B cell (primary cell): ENCODE measurements at regions not wholly inside any gene's neighbourhood (a gene's known extent, or its start where the extent isn't known, plus 50 kb on each side); places are given as distances from the start of the nearest gene placed in this dataset.

Experiments
- ATAC-seq: fragments of 200-7000 bp; cut with Tn5 transposase; one replicate; pipeline ENCODE4 v1.10.0; 2021; ENCODE audit warnings: low read depth, mild to moderate bottlenecking, moderate number of reproducible peaks, moderate library complexity
- CTCF ChIA-PET: fragments of 350-600 bp; sonication (Branson Sonifier 250); formaldehyde crosslinking; loops from one replicate; lab custom pipeline; 2021; ENCODE audit warnings: antibody characterized with exemption, inconsistent platforms; lab: Charles Lee
- POLR2A ChIA-PET: fragments of 350-600 bp; sonication (Branson Sonifier 250); formaldehyde crosslinking; loops from one replicate; lab custom pipeline; 2021; ENCODE audit warnings: antibody characterized with exemption; lab: Charles Lee
- DNase-seq: peaks from one replicate; pipeline ENCODE4 v3.0.0; 2013
- H2AFZ ChIP-seq: 2 replicates; pipeline ENCODE4 v1.6.1; 2012; ENCODE audit warnings: mild to moderate bottlenecking, low read depth, low read length; ENCODE audit not compliant: insufficient read depth, poor library complexity, severe bottlenecking
- H3K27ac ChIP-seq, 2 donors: 1 replicate in 1 of 2; 2 replicates in 1 of 2; pipeline ENCODE4 v1.5.1; 2012 to 2013; ENCODE audit warnings: low read length in 2 of 2, mild to moderate bottlenecking in 2 of 2, moderate library complexity in 1 of 2
- H3K27me3 ChIP-seq, 4 experiments: fragments of 200-600 bp in 1 of 4; sonication (generic) in 1 of 4; replicated peaks in 1 of 4; 1 replicate in 2 of 4; 2 replicates in 2 of 4; pipeline versions ENCODE4 v1.6.1 to v1.7.0; 2013 to 2016; ENCODE audit warnings: low read length in 3 of 4, mild to moderate bottlenecking in 2 of 4, mixed read lengths in 1 of 4, moderate library complexity in 1 of 4; ENCODE audit not compliant: insufficient read depth in 4 of 4, control insufficient read depth in 3 of 4; ENCODE audit errors: control extremely low read depth in 1 of 4
- H3K36me3 ChIP-seq, 2 experiments: replicated peaks in 1 of 2; 1 replicate in 1 of 2; 2 replicates in 1 of 2; pipeline versions ENCODE4 v1.6.1 to v1.7.1; 2013; ENCODE audit warnings: low read length in 1 of 2; ENCODE audit not compliant: insufficient read depth in 2 of 2, control insufficient read depth in 1 of 2; ENCODE audit errors: control extremely low read depth in 1 of 2, extremely low read depth in 1 of 2
- H3K4me1 ChIP-seq, 2 donors: fragments of 200-600 bp in 1 of 2; sonication (generic) in 1 of 2; 1 replicate in 1 of 2; 2 replicates in 1 of 2; pipeline versions ENCODE4 v1.5.1 to v1.6.1; 2013 to 2017; ENCODE audit warnings: low read length in 2 of 2; ENCODE audit not compliant: control insufficient read depth in 2 of 2, insufficient read depth in 2 of 2
- H3K4me2 ChIP-seq: replicated peaks from 2 replicates; pipeline ENCODE3; 2012; ENCODE audit warnings: mild to moderate bottlenecking, low read depth, low read length; ENCODE audit not compliant: poor library complexity, severe bottlenecking
- H3K4me3 ChIP-seq, 5 experiments: fragments of 200-600 bp in 1 of 5; sonication (generic) in 1 of 5; 1 replicate in 3 of 5; 2 replicates in 2 of 5; pipeline versions ENCODE4 v1.5.1 to v1.7.0; 2011 to 2016; ENCODE audit warnings: low read length in 4 of 5, mild to moderate bottlenecking in 4 of 5, low read depth in 2 of 5, control low read depth in 1 of 5, moderate library complexity in 1 of 5; ENCODE audit not compliant: insufficient read depth in 1 of 5; ENCODE audit errors: control extremely low read depth in 1 of 5, extremely low read depth in 1 of 5
- H3K79me2 ChIP-seq: fragments of 200-600 bp; sonication (generic); one replicate; pipeline ENCODE4 v1.6.0; 2016; ENCODE audit warnings: low read length; ENCODE audit not compliant: control insufficient read depth, insufficient read depth
- H3K9ac ChIP-seq: fragments of 200-600 bp; sonication (generic); 2 replicates; pipeline ENCODE4 v1.6.1; 2017; ENCODE audit warnings: mild to moderate bottlenecking, low read length, moderate library complexity
- H3K9me3 ChIP-seq, 3 donors: one replicate each; pipeline versions ENCODE4 v1.6.1 to v1.7.1; 2013; ENCODE audit warnings: low read length in 2 of 3; ENCODE audit not compliant: control insufficient read depth in 2 of 3, insufficient read depth in 1 of 3; ENCODE audit errors: control extremely low read depth in 1 of 3
- H4K20me1 ChIP-seq: 2 replicates; pipeline ENCODE4 v1.6.0; 2012; ENCODE audit warnings: mild to moderate bottlenecking, low read length; ENCODE audit not compliant: insufficient read depth, control insufficient read depth, poor library complexity, severe bottlenecking
- H3K27ac Mint-ChIP-seq: one replicate; pipeline ENCODE4 v1.8.0; 2021; ENCODE audit warnings: mixed read lengths
- H3K27me3 Mint-ChIP-seq: one replicate; pipeline ENCODE4 v1.8.0; 2021; ENCODE audit warnings: mixed read lengths
- H3K4me1 Mint-ChIP-seq: one replicate; pipeline ENCODE4 v1.8.0; 2021; ENCODE audit warnings: mixed read lengths
- H3K4me3 Mint-ChIP-seq: one replicate; pipeline ENCODE4 v1.8.0; 2021; ENCODE audit warnings: mixed read lengths
- H3K9me3 Mint-ChIP-seq: one replicate; pipeline ENCODE4 v1.8.0; 2022; ENCODE audit warnings: mixed read lengths; ENCODE audit not compliant: insufficient read depth
- EZH2 ChIP-seq: IDR thresholded peaks from 2 replicates; pipeline ENCODE4 v1.6.1; 2012; ENCODE audit warnings: borderline replicate concordance, low read depth, mild to moderate bottlenecking, moderate library complexity, low read length; ENCODE audit not compliant: insufficient read depth, poor library complexity, severe bottlenecking
- WGBS: methylation state at CpG from one replicate; pipeline ENCODE4 v1.1.5; 2013; ENCODE audit warnings: missing lambda C conversion rate; ENCODE audit not compliant: insufficient coverage; 5-methylcytosine and 5-hydroxymethylcytosine counted together
- intact Hi-C: fragments of 100-400 bp; cut with micrococcal nuclease; formaldehyde crosslinking; loops from one replicate; pipeline ENCODE4 v1.10.0; 2022
- TF ChIP-seq, protein P1 (sequence below): fragments of 200-600 bp; IDR thresholded peaks from one replicate; pipeline ENCODE4 v1.8.0; 2022; ENCODE audit warnings: antibody characterized with exemption, mild to moderate bottlenecking

DNA sequence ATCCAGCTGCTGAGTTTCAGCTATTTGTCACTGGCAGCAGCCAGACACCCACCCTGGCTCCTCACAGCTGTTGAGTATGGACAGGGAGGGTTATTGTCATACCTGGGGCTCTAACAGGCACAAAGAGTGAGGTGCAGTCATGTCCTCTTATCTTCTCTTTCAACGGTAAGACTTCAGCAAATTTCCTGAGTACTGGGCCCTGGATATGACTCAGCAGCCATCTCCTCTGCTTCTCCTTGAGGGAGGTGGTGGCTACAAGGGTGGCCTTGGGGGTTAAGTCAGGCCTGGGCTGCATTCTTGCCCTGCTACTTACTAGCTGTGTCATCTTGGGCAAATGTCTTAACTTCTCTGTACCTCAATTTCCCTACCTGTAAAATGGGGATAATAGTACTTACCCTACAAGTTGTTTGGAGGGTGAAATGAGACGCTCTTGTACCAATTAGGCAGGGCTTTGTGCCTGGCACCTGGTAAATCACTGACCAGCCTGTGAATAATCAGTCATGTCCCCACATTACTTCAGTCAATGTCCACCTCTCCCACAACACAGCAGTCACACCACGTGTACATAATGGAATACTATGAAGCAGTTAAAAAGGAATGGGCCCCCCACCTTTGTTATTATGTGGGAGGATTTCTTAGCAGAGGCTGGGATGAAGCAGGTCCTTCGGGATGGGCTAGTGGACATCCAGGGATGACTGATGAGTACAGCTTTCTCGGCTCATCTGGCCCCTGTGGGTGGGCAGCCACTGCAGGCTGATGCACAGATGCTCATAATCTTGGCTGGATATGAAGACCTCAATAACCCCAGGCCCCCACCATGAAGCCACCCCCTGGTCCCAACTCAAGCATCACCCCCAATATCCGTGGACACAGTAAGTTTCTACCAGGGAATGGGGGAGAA, 528.8 kb downstream of the SHQ1 start:
- Mint-ChIP-seq H3K27ac (no peak overlapping the region), H3K4me1 (no peaks in the 10 kb centered on the region), H3K9me3 (no peaks in the 10 kb centered on the region), H3K27me3 (no peaks in the 10 kb centered on the region), H3K4me3 (no peak overlapping the region)
- H3K36me3 ChIP-seq = no peaks in the 10 kb centered on the region
- no peak overlapping the region for H3K4me3 ChIP-seq
- no peaks in the 10 kb centered on the region for H3K79me2 ChIP-seq
- POLR2A ChIA-PET = interaction anchor here (1.1 kb wide), 1 partner anchor 9 kb away, joined by 4 read pairs; no protein-coding TSS in a partner anchor
- no peak overlapping the region for H3K4me2 ChIP-seq
- TF ChIP-seq, protein P1, sequence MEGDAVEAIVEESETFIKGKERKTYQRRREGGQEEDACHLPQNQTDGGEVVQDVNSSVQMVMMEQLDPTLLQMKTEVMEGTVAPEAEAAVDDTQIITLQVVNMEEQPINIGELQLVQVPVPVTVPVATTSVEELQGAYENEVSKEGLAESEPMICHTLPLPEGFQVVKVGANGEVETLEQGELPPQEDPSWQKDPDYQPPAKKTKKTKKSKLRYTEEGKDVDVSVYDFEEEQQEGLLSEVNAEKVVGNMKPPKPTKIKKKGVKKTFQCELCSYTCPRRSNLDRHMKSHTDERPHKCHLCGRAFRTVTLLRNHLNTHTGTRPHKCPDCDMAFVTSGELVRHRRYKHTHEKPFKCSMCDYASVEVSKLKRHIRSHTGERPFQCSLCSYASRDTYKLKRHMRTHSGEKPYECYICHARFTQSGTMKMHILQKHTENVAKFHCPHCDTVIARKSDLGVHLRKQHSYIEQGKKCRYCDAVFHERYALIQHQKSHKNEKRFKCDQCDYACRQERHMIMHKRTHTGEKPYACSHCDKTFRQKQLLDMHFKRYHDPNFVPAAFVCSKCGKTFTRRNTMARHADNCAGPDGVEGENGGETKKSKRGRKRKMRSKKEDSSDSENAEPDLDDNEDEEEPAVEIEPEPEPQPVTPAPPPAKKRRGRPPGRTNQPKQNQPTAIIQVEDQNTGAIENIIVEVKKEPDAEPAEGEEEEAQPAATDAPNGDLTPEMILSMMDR = no peak
- TF ChIP-seq EZH2 = no peak
- peaks cover 0 to 6% (median 0%) of the 10 kb centered on the region in 3 donors for H3K9me3 ChIP-seq
- CTCF ChIA-PET = no interaction called here
- DNase-seq (no peak), ATAC-seq (no peak)
- H3K4me1 ChIP-seq = no peaks in the 10 kb centered on the region
- intact Hi-C loops = no loop called here
- H3K27me3 ChIP-seq = no peaks in the 10 kb centered on the region
- no peak overlapping the region for H2AFZ ChIP-seq
- H3K9ac ChIP-seq = no peak overlapping the region
- WGBS = 69% methylated on average over 4 of the region's 6 CpGs
- H3K27ac ChIP-seq = no peak overlapping the region
- no peaks in the 10 kb centered on the region for H4K20me1 ChIP-seq

DNA sequence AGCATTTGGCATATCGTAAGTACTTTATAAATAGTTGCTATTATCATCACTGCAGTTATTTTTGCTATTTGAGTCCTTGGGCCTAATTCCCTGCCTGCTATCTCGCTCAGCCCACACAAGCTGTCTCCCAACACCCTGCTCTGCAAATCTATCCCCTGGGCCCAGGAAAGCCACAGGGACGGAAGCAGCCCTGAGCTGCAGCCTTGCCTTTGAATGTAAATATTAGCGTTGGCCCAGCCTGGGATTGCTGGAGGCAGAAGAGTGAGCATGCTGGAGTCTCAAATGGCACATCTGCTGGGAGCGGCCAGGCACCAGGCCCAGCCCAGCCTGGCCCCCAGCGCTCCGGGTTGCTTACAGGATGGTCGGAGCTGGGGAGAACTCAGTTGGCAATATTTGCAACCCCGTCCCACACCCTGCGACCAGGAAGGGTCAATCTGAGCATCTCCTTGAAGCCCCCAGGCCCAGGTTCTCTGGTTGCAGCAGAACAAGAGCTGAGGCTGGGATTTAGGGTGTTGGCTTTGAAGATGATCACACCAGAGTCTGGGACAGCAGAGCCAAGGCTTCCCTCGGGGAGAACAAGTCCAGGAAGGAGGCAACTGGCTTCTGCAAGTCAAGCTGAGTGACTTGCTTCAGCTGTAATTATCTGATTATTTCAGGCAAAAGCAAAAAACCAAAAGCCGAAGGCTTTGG, 529.6 kb downstream of the SHQ1 start:
- DNase-seq = no peak
- H2AFZ ChIP-seq = no peak overlapping the region
- no peaks in the 10 kb centered on the region for H3K79me2 ChIP-seq
- H3K4me1 ChIP-seq = no peaks in the 10 kb centered on the region
- TF ChIP-seq EZH2 = no peak
- TF ChIP-seq, protein P1 = no peak
- Mint-ChIP-seq H3K27me3 (no peaks in the 10 kb centered on the region), H3K4me3 (no peak overlapping the region), H3K4me1 (no peaks in the 10 kb centered on the region), H3K9me3 (no peaks in the 10 kb centered on the region), H3K27ac (no peak overlapping the region)
- WGBS = 89% methylated on average over 10 of the region's 12 CpGs
- ATAC-seq = no peak
- no peaks in the 10 kb centered on the region for H3K36me3 ChIP-seq
- H3K27me3 ChIP-seq = no peaks in the 10 kb centered on the region
- ChIA-PET CTCF (no interaction called here), POLR2A (no interaction called here)
- intact Hi-C loops = no loop called here
- H3K9me3 ChIP-seq = peaks cover 0 to 6% (median 0%) of the 10 kb centered on the region in 3 donors
- H3K9ac ChIP-seq = no peak overlapping the region
- no peak overlapping the region for H3K4me3 ChIP-seq
- H3K27ac ChIP-seq = no peak overlapping the region
- H3K4me2 ChIP-seq = no peak overlapping the region
- H4K20me1 ChIP-seq = no peaks in the 10 kb centered on the region
